Activated T-helper 17 cell treated with anti-CD3 and anti-CD28 coated beads, Interleukin-2, amount 50 U/mL, for 72 hours (primary cell): ENCODE measurements at regions not wholly inside any gene's neighbourhood (a gene's known extent, or its start where the extent isn't known, plus 50 kb on each side); places are given as distances from the start of the nearest gene placed in this dataset.

ENCODE experiments used
- ATAC-seq: fragments of 150-1000 bp; cut with Tn5 transposase; replicated peaks from 2 replicates; pipeline ENCODE4 v1.10.0; 2021; ENCODE audit warnings: mild to moderate bottlenecking, moderate library complexity
- H3K27ac Mint-ChIP-seq: one replicate; pipeline ENCODE4 v1.8.0; 2022; ENCODE audit warnings: mixed read lengths
- H3K27me3 Mint-ChIP-seq: one replicate; pipeline ENCODE4 v1.8.0; 2022; ENCODE audit warnings: mixed read lengths
- H3K36me3 Mint-ChIP-seq: one replicate; pipeline ENCODE4 v1.8.0; 2022; ENCODE audit warnings: low read depth, mild to moderate bottlenecking, mixed read lengths
- H3K4me1 Mint-ChIP-seq: one replicate; pipeline ENCODE4 v1.8.0; 2022; ENCODE audit warnings: mixed read lengths
- H3K4me3 Mint-ChIP-seq: one replicate; pipeline ENCODE4 v1.8.0; 2022; ENCODE audit warnings: mild to moderate bottlenecking, mixed read lengths
- H3K9me3 Mint-ChIP-seq: one replicate; pipeline ENCODE4 v1.8.0; 2022; ENCODE audit warnings: mixed read lengths

DNA sequence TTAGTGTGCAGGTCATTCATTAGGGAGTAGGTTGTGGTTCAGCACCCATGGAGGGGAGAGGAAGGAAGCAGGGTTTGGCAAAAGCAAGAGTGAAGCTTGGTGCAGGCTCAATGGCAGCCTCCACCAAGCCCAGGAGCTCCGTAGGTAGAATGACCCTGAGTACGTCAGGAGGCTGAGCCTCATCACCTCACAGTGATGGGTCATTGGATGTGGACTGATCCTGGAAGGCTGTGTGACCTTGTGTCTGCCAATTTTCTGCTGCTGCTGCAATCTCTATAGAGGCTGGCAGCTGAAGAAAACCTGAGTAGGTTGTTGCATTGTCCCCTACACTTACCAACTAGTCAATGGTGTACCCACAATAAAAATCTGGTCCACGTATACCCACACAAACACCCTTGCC lies 173.1 kb downstream of the ASCL1 start:
- Mint-ChIP-seq H3K27me3 (no peaks in the 10 kb centered on the region), H3K36me3 (no peaks in the 10 kb centered on the region), H3K9me3 (peaks cover 19% of the 10 kb centered on the region), H3K4me3 (no peak overlapping the region), H3K27ac (no peak overlapping the region), H3K4me1 (no peaks in the 10 kb centered on the region)
- ATAC-seq, result no peak

DNA sequence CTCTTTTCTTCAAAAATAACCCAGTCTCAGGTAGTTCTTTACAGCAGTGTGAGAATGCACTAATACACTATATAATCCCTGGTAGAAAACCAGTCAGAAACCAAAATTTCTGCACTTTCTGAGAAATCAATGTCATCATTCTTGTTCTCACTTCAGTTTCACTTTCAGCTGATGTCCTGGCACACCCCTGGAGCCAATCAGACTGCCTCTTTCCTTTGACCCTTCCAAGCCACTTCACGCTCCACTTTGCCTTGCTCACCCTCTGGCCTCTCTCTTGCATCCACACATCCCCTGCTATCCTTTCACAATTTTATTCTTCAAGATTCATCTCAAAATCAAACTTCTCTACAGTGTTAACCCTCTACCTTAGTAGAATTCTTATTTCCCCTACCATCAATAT lies 181.1 kb downstream of the ASCL1 start:
- Mint-ChIP-seq H3K36me3 (no peaks in the 10 kb centered on the region), H3K27ac (no peak overlapping the region), H3K9me3 (peaks cover 16% of the 10 kb centered on the region), H3K4me3 (no peak overlapping the region), H3K27me3 (no peaks in the 10 kb centered on the region), H3K4me1 (no peaks in the 10 kb centered on the region)
- ATAC-seq, result peak; percentile 14

- no peaks in the 10 kb centered on the region for H3K4me1 Mint-ChIP-seq
- H3K27me3 Mint-ChIP-seq, result no peaks in the 10 kb centered on the region
- H3K4me3 Mint-ChIP-seq, result no peak overlapping the region
- ATAC-seq, result no peak
- H3K27ac Mint-ChIP-seq, result no peak overlapping the region
- H3K36me3 Mint-ChIP-seq, result no peaks in the 10 kb centered on the region
- peaks cover 10% of the 10 kb centered on the region for H3K9me3 Mint-ChIP-seq
Observed at GRCh38 chr12:103139876-103140275, 182.4 kb downstream of the ASCL1 start.

GRCh38 chr12:103140286-103140685 lies 182.8 kb downstream of the ASCL1 start:
- Mint-ChIP-seq H3K27ac (no peak overlapping the region), H3K4me3 (no peak overlapping the region), H3K9me3 (peaks cover 9% of the 10 kb centered on the region), H3K36me3 (no peaks in the 10 kb centered on the region), H3K27me3 (no peaks in the 10 kb centered on the region), H3K4me1 (no peaks in the 10 kb centered on the region)
- no peak for ATAC-seq

GRCh38 chr12:103144278-103144677 lies 186.8 kb downstream of the ASCL1 start:
- Mint-ChIP-seq H3K36me3 (no peaks in the 10 kb centered on the region), H3K27me3 (no peaks in the 10 kb centered on the region), H3K9me3 (peaks cover 4% of the 10 kb centered on the region), H3K4me3 (no peak overlapping the region), H3K27ac (no peak overlapping the region), H3K4me1 (no peaks in the 10 kb centered on the region)
- ATAC-seq, result no peak

GRCh38 chr12:103160622-103161021 lies 203.1 kb downstream of the ASCL1 start:
- Mint-ChIP-seq H3K27ac (no peak overlapping the region), H3K36me3 (no peaks in the 10 kb centered on the region), H3K4me3 (no peak overlapping the region), H3K9me3 (peaks cover 5% of the 10 kb centered on the region), H3K4me1 (no peaks in the 10 kb centered on the region), H3K27me3 (no peaks in the 10 kb centered on the region)
- no peak for ATAC-seq

DNA sequence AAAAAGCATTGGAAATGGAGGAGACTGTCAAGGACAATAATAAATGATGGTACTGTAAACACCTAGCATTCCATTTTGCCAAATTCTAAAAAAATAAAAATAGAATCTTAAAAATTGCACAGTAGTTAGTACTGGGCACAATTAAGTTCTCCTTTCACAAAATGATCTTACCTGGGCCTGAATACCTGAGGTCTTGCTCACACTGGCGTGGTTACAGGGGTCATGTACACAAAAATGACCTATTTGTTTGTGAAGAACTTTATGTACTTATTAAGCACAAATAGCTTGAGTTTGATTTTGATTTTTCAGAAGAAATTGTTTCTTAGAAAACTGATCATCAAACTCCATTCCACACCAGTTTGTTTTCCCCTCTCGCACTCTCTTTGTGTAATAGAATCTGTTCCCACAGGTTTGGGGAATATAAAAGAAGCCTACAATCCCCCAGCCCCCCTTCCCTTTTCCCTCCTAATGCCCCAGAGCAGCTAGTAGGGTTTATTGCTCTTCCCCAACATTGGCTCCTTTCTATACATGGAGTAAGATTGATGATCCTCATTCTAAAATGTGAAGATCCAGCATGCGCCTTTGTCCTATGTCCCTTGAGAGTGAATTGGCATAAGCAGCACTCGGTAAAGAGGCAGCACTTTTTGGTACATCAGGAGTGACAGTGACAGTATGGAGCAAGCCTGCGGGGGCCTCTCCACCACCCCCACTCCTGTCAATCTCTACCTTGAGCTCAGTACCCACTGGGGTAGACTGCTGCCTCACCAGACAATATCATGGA lies 204.3 kb downstream of the ASCL1 start:
- no peaks in the 10 kb centered on the region for H3K4me1 Mint-ChIP-seq
- no peak for ATAC-seq
- no peaks in the 10 kb centered on the region for H3K27me3 Mint-ChIP-seq
- no peak overlapping the region for H3K4me3 Mint-ChIP-seq
- peaks cover 5% of the 10 kb centered on the region for H3K9me3 Mint-ChIP-seq
- no peaks in the 10 kb centered on the region for H3K36me3 Mint-ChIP-seq
- H3K27ac Mint-ChIP-seq, result no peak overlapping the region

- H3K9me3 Mint-ChIP-seq, result peaks cover 9% of the 10 kb centered on the region
- H3K36me3 Mint-ChIP-seq, result no peaks in the 10 kb centered on the region
- ATAC-seq, result no peak
- H3K27ac Mint-ChIP-seq, result no peak overlapping the region
- H3K4me1 Mint-ChIP-seq, result no peaks in the 10 kb centered on the region
- H3K4me3 Mint-ChIP-seq, result no peak overlapping the region
- H3K27me3 Mint-ChIP-seq, result no peaks in the 10 kb centered on the region
Observed at GRCh38 chr12:103166949-103167348, 209.5 kb downstream of the ASCL1 start.

DNA sequence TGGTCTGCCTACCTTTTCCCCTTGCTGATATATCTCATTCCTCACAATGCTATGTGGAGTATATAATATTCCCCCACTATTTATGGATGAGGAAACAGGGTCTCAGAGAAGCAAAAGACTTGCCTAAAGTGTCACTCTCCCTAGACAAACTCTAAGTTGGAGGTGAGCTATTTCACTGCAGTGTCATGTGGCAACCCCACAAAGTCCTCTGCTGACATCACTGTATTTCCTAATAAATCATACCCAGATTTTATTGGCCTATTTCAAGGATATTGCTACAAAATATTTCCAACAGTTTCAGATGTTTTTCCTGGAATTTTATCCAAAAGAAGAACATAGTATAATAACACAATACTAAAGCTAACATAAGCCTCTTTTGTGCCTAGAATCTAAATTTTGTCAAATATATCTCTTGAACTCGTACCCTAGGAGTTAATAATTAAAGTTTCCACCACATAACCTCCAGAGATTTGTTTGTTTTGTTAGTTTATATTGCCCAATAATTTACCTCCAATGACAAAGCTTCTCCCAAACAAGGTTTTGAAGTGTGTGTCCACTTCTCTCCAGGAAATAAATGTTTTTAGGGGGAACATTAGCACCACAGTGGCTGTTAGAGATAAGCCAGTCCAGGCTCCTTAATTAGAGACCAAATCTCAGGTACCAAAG lies 215.1 kb downstream of the ASCL1 start:
- Mint-ChIP-seq H3K27ac (no peak overlapping the region), H3K9me3 (peaks cover 14% of the 10 kb centered on the region), H3K27me3 (no peaks in the 10 kb centered on the region), H3K4me3 (no peak overlapping the region), H3K36me3 (no peaks in the 10 kb centered on the region), H3K4me1 (no peaks in the 10 kb centered on the region)
- no peak for ATAC-seq

- Mint-ChIP-seq H3K9me3 (peaks cover 21% of the 10 kb centered on the region), H3K4me3 (no peak overlapping the region), H3K4me1 (no peaks in the 10 kb centered on the region), H3K27me3 (no peaks in the 10 kb centered on the region), H3K36me3 (no peaks in the 10 kb centered on the region), H3K27ac (no peak overlapping the region)
- no peak for ATAC-seq
Observed at GRCh38 chr12:103175625-103176024, 218.2 kb downstream of the ASCL1 start.

DNA sequence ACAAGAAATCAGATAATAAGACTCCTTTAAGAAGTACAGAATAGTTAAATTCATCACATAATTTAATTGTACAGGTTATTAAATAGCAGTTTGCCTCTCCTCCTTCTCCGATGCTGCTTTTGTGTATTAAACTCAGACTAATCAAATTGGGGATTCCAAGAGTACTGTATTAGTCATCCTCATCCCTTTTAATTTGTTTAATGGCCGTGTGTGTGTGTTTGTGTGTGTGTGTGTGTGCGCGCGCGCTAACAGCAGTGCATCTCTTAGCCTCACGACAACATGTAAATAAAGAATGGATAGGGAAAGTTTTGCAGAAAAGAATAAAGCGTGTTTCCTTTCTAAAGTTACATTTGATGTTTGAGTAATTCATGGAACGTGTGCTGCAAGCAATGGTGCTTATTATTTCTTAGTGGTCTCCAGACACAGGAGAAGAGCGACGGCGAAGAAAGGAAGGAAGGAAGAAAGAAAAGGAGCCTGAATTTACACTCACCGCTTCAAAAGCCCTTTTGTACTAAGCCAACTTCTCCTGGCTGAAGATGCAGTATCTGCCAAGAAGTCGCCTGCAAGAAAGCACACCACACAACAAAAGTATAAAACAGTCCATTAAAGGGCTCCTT lies 220.3 kb downstream of the ASCL1 start:
- ATAC-seq, result no peak
- H3K4me3 Mint-ChIP-seq, result no peak overlapping the region
- H3K9me3 Mint-ChIP-seq, result peaks cover 12% of the 10 kb centered on the region
- H3K4me1 Mint-ChIP-seq, result no peaks in the 10 kb centered on the region
- H3K27me3 Mint-ChIP-seq, result no peaks in the 10 kb centered on the region
- H3K27ac Mint-ChIP-seq, result no peak overlapping the region
- no peaks in the 10 kb centered on the region for H3K36me3 Mint-ChIP-seq

DNA sequence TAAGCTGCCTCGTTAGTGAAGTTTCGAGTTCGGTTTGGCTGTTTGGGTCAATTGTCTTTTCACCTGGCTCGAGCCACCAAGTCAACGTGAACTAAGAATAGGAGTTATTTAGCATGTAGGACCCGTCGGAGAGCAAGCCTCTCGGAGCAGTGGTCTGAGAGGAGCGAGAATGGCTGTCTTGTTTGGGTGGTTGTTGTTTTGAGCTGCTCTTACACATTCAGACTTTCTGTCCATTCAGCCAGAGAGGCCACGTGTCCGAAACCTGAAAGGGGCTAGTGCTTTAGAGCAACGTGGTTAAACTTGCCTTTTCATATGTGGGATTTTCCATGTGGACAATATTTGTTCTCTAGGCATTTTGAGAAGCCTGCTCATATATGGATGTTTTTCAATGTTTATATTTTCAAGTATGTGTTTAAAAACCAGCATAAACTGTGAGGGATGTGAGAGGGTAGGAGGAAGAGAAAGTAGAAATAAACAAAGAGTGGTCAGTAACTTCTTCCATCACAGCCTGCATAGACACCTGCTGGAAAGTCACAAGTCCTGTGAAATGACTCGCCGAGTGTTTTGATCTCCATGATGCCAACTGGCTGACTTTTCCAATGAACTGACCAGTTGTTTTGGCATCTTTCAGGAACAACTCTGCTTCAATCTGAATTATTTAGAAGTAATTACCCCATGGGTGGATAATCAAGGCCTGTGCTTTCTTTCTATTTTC lies 221.0 kb downstream of the ASCL1 start:
- Mint-ChIP-seq H3K36me3 (no peaks in the 10 kb centered on the region), H3K27me3 (no peaks in the 10 kb centered on the region), H3K27ac (no peak overlapping the region), H3K4me3 (no peak overlapping the region), H3K9me3 (peaks cover 10% of the 10 kb centered on the region), H3K4me1 (no peaks in the 10 kb centered on the region)
- ATAC-seq, result no peak

DNA sequence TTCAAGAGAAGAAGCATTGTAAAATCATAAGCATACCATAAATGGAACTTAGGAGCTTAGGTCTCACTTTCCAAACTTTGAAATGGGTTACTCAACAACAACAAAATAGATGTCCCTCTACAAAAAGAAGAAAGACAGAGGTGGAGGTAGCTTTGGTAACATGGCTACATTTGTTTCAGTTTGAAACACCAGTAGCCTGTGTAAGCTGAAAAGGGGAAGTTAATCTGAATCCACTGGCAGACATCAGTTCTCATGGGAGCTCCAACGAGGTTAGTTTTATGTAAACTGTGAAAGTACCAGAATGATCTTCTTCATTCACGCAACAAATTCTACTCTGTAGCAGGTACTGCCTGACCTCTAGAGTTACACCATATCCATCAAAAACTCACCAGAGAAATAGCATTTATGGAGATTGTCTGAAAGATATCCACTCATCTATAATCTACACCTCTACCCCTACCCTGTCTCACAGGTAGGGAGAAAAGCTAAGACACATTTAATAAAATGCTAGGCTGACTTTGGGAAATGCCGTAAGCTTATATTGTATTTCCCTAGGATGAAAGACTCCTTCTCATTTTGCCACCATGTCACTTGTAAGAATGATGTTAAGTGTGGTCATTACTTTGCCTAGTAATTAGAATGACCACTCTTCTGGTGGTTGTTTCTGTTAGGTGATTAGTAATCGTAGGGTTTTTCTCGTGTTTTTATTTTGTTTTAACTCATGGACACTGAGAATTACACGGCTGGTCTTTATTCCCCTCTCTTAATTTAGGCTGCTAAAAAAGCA lies 224.1 kb downstream of the ASCL1 start:
- H3K4me1 Mint-ChIP-seq, result no peaks in the 10 kb centered on the region
- H3K9me3 Mint-ChIP-seq, result peaks cover 12% of the 10 kb centered on the region
- H3K4me3 Mint-ChIP-seq, result no peak overlapping the region
- ATAC-seq, result no peak
- no peaks in the 10 kb centered on the region for H3K36me3 Mint-ChIP-seq
- no peak overlapping the region for H3K27ac Mint-ChIP-seq
- peaks cover 7% of the 10 kb centered on the region for H3K27me3 Mint-ChIP-seq

- H3K9me3 Mint-ChIP-seq, result peaks cover 12% of the 10 kb centered on the region
- H3K27me3 Mint-ChIP-seq, result peaks cover 7% of the 10 kb centered on the region
- H3K4me1 Mint-ChIP-seq, result no peaks in the 10 kb centered on the region
- no peaks in the 10 kb centered on the region for H3K36me3 Mint-ChIP-seq
- H3K4me3 Mint-ChIP-seq, result no peak overlapping the region
- ATAC-seq, result no peak
- no peak overlapping the region for H3K27ac Mint-ChIP-seq
Observed at GRCh38 chr12:103182299-103182698, 224.8 kb downstream of the ASCL1 start.
